Erythroblast (primary cell): ENCODE measurements at regions not wholly inside any gene's neighbourhood (a gene's known extent, or its start where the extent isn't known, plus 50 kb on each side); places are given as distances from the start of the nearest gene placed in this dataset.
"Not testable (repeated sequence)": the region's sequence is repeated elsewhere in the genome, so short reads cannot be mapped to it uniquely, and the experiment has no call there.

Experiments used
- GATA1 ChIP-seq: IDR thresholded peaks from 2 replicates; pipeline ENCODE4 v1.6.1; 2011; ENCODE audit warnings: low read depth, mild to moderate bottlenecking, control low read depth, low read length, moderate library complexity
- POLR2A ChIP-seq: IDR thresholded peaks from 2 replicates; pipeline ENCODE4 v1.6.1; 2011; ENCODE audit warnings: mild to moderate bottlenecking, low read length

DNA sequence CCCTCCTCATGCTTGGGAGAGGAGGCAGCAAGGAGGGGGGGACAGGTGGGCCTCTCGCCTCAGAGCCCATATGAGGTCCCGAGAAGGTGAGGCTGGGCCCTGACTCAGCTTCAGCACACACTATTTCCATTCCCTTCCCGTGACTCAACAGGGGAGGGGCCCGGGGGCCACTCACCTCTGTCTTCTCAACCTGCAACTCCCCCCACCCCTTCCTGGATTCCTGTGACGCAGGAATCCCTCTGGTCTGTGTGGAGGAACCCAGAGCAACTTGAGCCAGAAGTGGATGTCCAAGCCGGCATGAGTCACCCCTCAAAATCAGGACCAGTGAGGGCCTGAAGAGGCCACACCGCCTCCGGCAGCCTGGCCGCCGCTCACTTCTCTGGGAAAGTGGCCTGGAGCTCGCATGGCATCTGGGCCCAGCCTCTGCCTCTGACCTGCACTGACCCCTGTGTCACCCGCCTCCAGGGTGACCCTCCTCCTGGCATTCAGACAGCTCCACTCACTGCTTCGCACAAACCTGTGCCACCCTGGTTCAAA lies 106.8 kb downstream of the TNFRSF13B start:
- not testable (repeated sequence) for TF ChIP-seq POLR2A, GATA1
